CD14-positive monocyte (primary cell): ENCODE measurements at regions not wholly inside any gene's neighbourhood (a gene's known extent, or its start where the extent isn't known, plus 50 kb on each side); places are given as distances from the start of the nearest gene placed in this dataset.

Experiments
- DNase-seq, 3 donors: peaks; one replicate each; pipeline ENCODE4 v3.0.0-alpha.2; 2011 to 2022
- H2AFZ ChIP-seq: 2 replicates; pipeline ENCODE4 v1.6.0; 2012; ENCODE audit warnings: mild to moderate bottlenecking, low read depth, low read length, inconsistent platforms; ENCODE audit not compliant: insufficient read depth, poor library complexity, severe bottlenecking
- H3K27ac ChIP-seq, 2 donors: 1 replicate in 1 of 2; 2 replicates in 1 of 2; pipeline ENCODE4 v1.5.1; 2012 to 2013; ENCODE audit warnings: low read length in 2 of 2, control low read depth in 1 of 2, inconsistent platforms in 1 of 2, low read depth in 1 of 2, mild to moderate bottlenecking in 1 of 2
- H3K27me3 ChIP-seq, 2 donors: one replicate each; pipeline versions ENCODE4 v1.6.0 to v1.6.1; 2011 to 2013; ENCODE audit warnings: low read length in 2 of 2; ENCODE audit not compliant: control insufficient read depth in 2 of 2, insufficient read depth in 2 of 2
- H3K36me3 ChIP-seq, 2 donors: replicated peaks in 1 of 2; 1 replicate in 1 of 2; 2 replicates in 1 of 2; pipeline versions ENCODE4 v1.5.1 to v1.6.1; 2012 to 2013; ENCODE audit warnings: low read length in 2 of 2, control low read depth in 1 of 2, inconsistent platforms in 1 of 2, mild to moderate bottlenecking in 1 of 2; ENCODE audit not compliant: insufficient read depth in 2 of 2, control insufficient read depth in 1 of 2
- H3K4me1 ChIP-seq, 2 donors: 1 replicate in 1 of 2; 2 replicates in 1 of 2; pipeline versions ENCODE4 v1.5.1 to v1.6.1; 2012 to 2013; ENCODE audit warnings: low read length in 2 of 2, control low read depth in 1 of 2, inconsistent platforms in 1 of 2, mild to moderate bottlenecking in 1 of 2, moderate library complexity in 1 of 2; ENCODE audit not compliant: insufficient read depth in 2 of 2, control insufficient read depth in 1 of 2
- H3K4me2 ChIP-seq: replicated peaks from 2 replicates; pipeline ENCODE3; 2012; ENCODE audit warnings: low read length, moderate library complexity, mild to moderate bottlenecking; ENCODE audit not compliant: poor library complexity, severe bottlenecking; ENCODE audit errors: extremely low read depth
- H3K4me3 ChIP-seq, 3 experiments: fragments of 200-600 bp in 1 of 3; sonication (generic) in 1 of 3; replicated peaks in 1 of 3; 1 replicate in 2 of 3; 2 replicates in 1 of 3; pipeline ENCODE4 v1.5.1; 2011 to 2013; ENCODE audit warnings: low read length in 3 of 3, mild to moderate bottlenecking in 3 of 3, control low read depth in 2 of 3, low read depth in 2 of 3, inconsistent platforms in 1 of 3, moderate library complexity in 1 of 3
- H3K79me2 ChIP-seq: 2 replicates; pipeline ENCODE4 v1.6.0; 2012; ENCODE audit warnings: mild to moderate bottlenecking, control low read depth, inconsistent platforms, low read length, moderate library complexity; ENCODE audit not compliant: insufficient read depth
- H3K9ac ChIP-seq: 2 replicates; pipeline ENCODE4 v1.6.0; 2017; ENCODE audit warnings: low read length, mild to moderate bottlenecking; ENCODE audit not compliant: insufficient read depth, poor library complexity, severe bottlenecking
- H3K9me3 ChIP-seq, 2 donors: replicated peaks in 1 of 2; 1 replicate in 1 of 2; 2 replicates in 1 of 2; pipeline versions ENCODE4 v1.5.1 to v1.6.1; 2012 to 2013; ENCODE audit warnings: low read length in 2 of 2, control low read depth in 1 of 2; ENCODE audit not compliant: control insufficient read depth in 1 of 2, insufficient read depth in 1 of 2
- H4K20me1 ChIP-seq: 2 replicates; pipeline ENCODE4 v1.6.0; 2012; ENCODE audit warnings: mild to moderate bottlenecking, low read length, control low read depth, moderate library complexity; ENCODE audit not compliant: insufficient read depth
- H3K27ac Mint-ChIP-seq, 7 donors: one replicate each; pipeline ENCODE4 v1.8.0; 2020; ENCODE audit warnings: mild to moderate bottlenecking in 7 of 7, mixed read lengths in 7 of 7, moderate library complexity in 6 of 7, inconsistent platforms in 2 of 7
- H3K27me3 Mint-ChIP-seq, 3 donors: one replicate each; pipeline ENCODE4 v1.8.0; 2021 to 2022; ENCODE audit warnings: low read depth in 3 of 3, mild to moderate bottlenecking in 3 of 3, mixed read lengths in 3 of 3, moderate library complexity in 3 of 3, inconsistent platforms in 1 of 3
- H3K36me3 Mint-ChIP-seq, 2 donors: one replicate each; pipeline ENCODE4 v1.8.0; 2020; ENCODE audit warnings: mixed read lengths in 2 of 2, inconsistent platforms in 1 of 2, mild to moderate bottlenecking in 1 of 2
- H3K4me1 Mint-ChIP-seq: one replicate; pipeline ENCODE4 v1.8.0; 2020; ENCODE audit warnings: mild to moderate bottlenecking, mixed read lengths
- H3K4me3 Mint-ChIP-seq, 2 donors: one replicate each; pipeline ENCODE4 v1.8.0; 2020; ENCODE audit warnings: mild to moderate bottlenecking in 2 of 2, mixed read lengths in 2 of 2, moderate library complexity in 1 of 2
- H3K9me3 Mint-ChIP-seq, 7 donors: one replicate each; pipeline ENCODE4 v1.8.0; 2020 to 2022; ENCODE audit warnings: mixed read lengths in 7 of 7, mild to moderate bottlenecking in 6 of 7, moderate library complexity in 6 of 7, inconsistent platforms in 2 of 7
- WGBS: methylation state at CpG from one replicate; pipeline ENCODE4 v1.1.5; 2013; ENCODE audit warnings: missing lambda C conversion rate; ENCODE audit not compliant: insufficient coverage; 5-methylcytosine and 5-hydroxymethylcytosine counted together
- intact Hi-C, 2 donors: fragments of 100-400 bp; cut with micrococcal nuclease; formaldehyde crosslinking; loops; one replicate each; pipeline versions ENCODE4 v1.15.0 to v1.15.1; 2023
- TF ChIP-seq, protein P1 (sequence below): fragments of 200-600 bp; IDR thresholded peaks from one replicate; pipeline ENCODE4 v1.8.0; 2022; ENCODE audit warnings: antibody characterized with exemption, mild to moderate bottlenecking

DNA sequence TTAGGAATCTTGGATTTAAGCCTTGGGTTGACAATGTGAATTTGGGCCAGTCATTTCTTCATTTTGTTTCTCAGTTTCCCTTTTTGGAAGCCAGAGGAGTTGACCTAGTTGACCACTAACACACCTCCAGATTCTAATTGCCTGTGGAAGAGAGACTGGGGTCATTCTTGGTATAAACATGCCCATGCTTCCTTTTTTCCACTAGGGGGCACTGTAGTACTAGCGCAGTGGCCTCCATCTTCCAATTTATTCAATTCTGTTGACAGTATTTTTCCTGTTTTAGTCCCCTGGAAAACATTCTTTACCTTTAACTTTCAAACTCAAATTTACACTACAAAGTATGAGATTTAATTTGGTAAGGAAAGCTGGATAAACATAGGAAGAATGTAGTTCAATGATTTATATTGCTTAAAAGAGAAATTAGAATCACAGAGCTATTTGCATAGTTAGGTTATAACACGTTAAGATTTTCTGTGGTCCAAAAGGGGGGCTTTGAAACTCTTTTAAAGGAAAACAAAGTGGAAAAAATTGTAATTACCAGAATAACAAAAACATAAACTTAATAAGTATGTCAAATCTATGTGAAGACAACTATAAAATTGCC, 57.5 kb upstream of the AGPS start:
- no peak overlapping the region for H3K27ac Mint-ChIP-seq
- intact Hi-C loops, result loop anchor here (5.0 to 10.0 kb wide), 5 partner anchors 70 to 173 kb away; partner anchors contain the start of gene NFE2L2 (in 2 of the 2)

DNA sequence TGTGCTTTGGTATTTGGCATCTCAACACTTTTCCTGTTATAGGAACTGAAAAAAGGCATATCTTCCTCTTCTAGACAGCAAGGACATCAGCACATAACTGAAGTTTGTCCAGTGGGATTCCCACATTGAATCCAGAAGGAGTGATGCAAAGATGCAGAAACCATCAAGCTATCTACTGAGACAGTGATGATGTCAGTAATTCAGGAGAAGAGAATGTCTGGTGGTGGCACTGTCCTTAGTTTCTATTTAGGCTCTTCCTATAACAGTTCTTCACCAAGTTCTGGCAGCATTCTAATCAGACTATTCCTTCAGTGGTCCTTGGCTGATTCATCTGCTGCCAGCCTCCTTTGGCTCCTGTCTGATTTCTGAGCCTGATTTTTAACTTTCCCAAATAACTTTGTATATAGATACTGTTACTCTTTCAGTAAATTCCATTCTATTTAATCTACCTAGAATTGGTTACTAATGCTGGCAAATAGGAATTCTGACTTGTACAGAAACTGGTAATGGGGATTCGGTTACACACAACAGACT, 56.6 kb upstream of the AGPS start:
- no peaks in the 10 kb centered on the region for H4K20me1 ChIP-seq
- no peak for DNase-seq
- intact Hi-C loops, result loop anchor here (5.0 to 10.0 kb wide), 2 partner anchors 71 to 81 kb away; partner anchors contain the start of gene NFE2L2 (in 1 of the 2)

More for the DNA sequence above, 57.5 kb upstream of the AGPS start:
- H4K20me1 ChIP-seq, result no peaks in the 10 kb centered on the region
- no peak overlapping the region for H2AFZ ChIP-seq
- H3K4me1 ChIP-seq, result peaks cover 9 to 11% of the 10 kb centered on the region in 2 donors
- peaks cover 6 to 31% of the 10 kb centered on the region in 2 donors for H3K36me3 ChIP-seq
- no peak overlapping the region for H3K4me3 ChIP-seq
- no peak overlapping the region for H3K27ac ChIP-seq
- H3K79me2 ChIP-seq, result no peaks in the 10 kb centered on the region
- peak; percentile 32 to 64 (median 60) for DNase-seq
- 0% methylated on average over 1 of the region's 2 CpGs for WGBS
- no peaks in the 10 kb centered on the region for H3K9me3 ChIP-seq
- no peak overlapping the region for H3K4me2 ChIP-seq
- no peaks in the 10 kb centered on the region for H3K9me3 Mint-ChIP-seq
- peaks cover 14% of the 10 kb centered on the region for H3K4me1 Mint-ChIP-seq
- H3K36me3 Mint-ChIP-seq, result peaks cover 11 to 12% of the 10 kb centered on the region in 2 donors
- H3K4me3 Mint-ChIP-seq, result no peak overlapping the region
- H3K27me3 Mint-ChIP-seq, result no peaks in the 10 kb centered on the region
- H3K9ac ChIP-seq, result no peak overlapping the region
- no peaks in the 10 kb centered on the region for H3K27me3 ChIP-seq
- TF ChIP-seq, protein P1, sequence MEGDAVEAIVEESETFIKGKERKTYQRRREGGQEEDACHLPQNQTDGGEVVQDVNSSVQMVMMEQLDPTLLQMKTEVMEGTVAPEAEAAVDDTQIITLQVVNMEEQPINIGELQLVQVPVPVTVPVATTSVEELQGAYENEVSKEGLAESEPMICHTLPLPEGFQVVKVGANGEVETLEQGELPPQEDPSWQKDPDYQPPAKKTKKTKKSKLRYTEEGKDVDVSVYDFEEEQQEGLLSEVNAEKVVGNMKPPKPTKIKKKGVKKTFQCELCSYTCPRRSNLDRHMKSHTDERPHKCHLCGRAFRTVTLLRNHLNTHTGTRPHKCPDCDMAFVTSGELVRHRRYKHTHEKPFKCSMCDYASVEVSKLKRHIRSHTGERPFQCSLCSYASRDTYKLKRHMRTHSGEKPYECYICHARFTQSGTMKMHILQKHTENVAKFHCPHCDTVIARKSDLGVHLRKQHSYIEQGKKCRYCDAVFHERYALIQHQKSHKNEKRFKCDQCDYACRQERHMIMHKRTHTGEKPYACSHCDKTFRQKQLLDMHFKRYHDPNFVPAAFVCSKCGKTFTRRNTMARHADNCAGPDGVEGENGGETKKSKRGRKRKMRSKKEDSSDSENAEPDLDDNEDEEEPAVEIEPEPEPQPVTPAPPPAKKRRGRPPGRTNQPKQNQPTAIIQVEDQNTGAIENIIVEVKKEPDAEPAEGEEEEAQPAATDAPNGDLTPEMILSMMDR, result peak; percentile 95

More for the DNA sequence above, 56.6 kb upstream of the AGPS start:
- Histone ChIP-seq H3K4me2 (no peak overlapping the region), H3K27ac (no peak overlapping the region), H3K27me3 (no peaks in the 10 kb centered on the region), H3K9ac (no peak overlapping the region), H3K9me3 (no peaks in the 10 kb centered on the region), H3K79me2 (no peaks in the 10 kb centered on the region), H3K36me3 (peaks cover 6 to 26% of the 10 kb centered on the region in 2 donors), H3K4me1 (peaks cover 9 to 11% of the 10 kb centered on the region in 2 donors), H3K4me3 (no peak overlapping the region), H2AFZ (no peak overlapping the region)
- peaks cover 11 to 12% of the 10 kb centered on the region in 2 donors for H3K36me3 Mint-ChIP-seq
- no peak overlapping the region for H3K27ac Mint-ChIP-seq
- no CpG with 5 or more reads among the region's 1 CpG for WGBS
- H3K4me3 Mint-ChIP-seq, result no peak overlapping the region
- H3K27me3 Mint-ChIP-seq, result no peaks in the 10 kb centered on the region
- TF ChIP-seq, protein P1, result no peak
- H3K9me3 Mint-ChIP-seq, result no peaks in the 10 kb centered on the region
- H3K4me1 Mint-ChIP-seq, result peaks cover 14% of the 10 kb centered on the region
